GM12865 (cell line): ENCODE measurements at regions not wholly inside any gene's neighbourhood (a gene's known extent, or its start where the extent isn't known, plus 50 kb on each side); places are given as distances from the start of the nearest gene placed in this dataset.

Source experiments
- DNase-seq: peaks from one replicate; pipeline ENCODE4 v3.0.0; 2010; ENCODE audit warnings: low read depth
- H3K4me3 ChIP-seq: 2 replicates; pipeline ENCODE4 v1.5.1; 2011; ENCODE audit warnings: mild to moderate bottlenecking, low read depth, low read length, control low read depth
- TF ChIP-seq, protein P1 (sequence below): IDR thresholded peaks from 2 replicates; pipeline ENCODE4 v1.5.1; 2011; ENCODE audit warnings: low read length, control low read depth, low read depth, inconsistent platforms; ENCODE audit not compliant: insufficient read depth; ENCODE audit errors: missing control alignments

DNA sequence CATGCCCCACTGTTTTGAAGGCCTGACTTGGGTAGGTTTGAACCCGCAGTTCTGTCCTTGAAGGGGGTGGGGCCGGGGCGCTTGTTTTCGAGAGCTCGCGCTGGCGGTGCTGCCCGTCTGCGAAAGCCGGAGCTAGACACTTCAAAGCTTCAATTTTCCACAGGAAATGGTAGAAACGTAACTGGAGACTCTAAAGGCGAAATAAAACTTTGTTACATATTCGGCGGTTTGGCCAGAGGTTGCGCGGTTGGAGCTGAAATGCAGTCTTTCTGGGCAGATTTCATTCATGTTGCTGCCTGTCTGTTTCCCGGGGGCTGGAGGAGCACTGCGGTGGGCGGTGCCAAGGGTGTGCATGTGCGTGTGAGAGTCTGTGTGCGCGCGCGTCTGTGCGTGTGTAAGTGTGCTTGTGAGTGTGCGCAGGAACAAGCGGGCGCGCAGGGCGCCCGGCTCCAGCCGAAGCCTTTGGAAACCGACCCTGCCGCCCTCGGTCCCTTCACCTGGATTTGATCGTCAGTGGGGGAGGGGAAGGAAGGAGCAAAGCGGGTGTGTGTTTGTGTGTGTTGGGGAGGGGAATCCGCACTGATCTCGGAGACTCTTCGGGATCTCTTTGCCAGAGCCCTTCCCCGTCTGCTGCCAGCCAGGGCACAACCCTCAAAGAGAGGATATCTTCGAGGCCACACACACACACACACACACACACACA is 227.7 kb upstream of the CRY1 start:
- no peak overlapping the region for H3K4me3 ChIP-seq
- TF ChIP-seq, protein P1, sequence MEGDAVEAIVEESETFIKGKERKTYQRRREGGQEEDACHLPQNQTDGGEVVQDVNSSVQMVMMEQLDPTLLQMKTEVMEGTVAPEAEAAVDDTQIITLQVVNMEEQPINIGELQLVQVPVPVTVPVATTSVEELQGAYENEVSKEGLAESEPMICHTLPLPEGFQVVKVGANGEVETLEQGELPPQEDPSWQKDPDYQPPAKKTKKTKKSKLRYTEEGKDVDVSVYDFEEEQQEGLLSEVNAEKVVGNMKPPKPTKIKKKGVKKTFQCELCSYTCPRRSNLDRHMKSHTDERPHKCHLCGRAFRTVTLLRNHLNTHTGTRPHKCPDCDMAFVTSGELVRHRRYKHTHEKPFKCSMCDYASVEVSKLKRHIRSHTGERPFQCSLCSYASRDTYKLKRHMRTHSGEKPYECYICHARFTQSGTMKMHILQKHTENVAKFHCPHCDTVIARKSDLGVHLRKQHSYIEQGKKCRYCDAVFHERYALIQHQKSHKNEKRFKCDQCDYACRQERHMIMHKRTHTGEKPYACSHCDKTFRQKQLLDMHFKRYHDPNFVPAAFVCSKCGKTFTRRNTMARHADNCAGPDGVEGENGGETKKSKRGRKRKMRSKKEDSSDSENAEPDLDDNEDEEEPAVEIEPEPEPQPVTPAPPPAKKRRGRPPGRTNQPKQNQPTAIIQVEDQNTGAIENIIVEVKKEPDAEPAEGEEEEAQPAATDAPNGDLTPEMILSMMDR, result no peak
- DNase-seq, result no peak

DNA sequence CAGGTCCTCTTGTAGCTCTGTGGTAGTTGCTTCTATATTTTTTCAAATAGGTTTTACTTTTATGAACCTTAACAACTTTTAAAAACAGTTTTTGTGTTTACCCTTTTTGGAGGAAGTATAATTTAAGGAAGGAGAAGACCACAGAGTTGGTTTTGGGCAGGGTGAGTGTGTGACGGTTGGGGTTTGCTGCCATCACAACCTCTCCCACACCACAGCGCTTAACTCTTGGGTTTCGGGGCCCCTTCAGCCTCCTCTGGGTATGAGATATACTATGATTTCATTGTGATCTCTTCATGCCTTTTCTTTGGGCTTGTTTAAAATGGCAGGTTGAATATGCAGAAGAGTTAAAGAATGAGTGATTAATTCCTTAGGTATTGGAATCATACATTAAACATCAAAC is 228.7 kb upstream of the CRY1 start:
- TF ChIP-seq, protein P1, result no peak
- no peak for DNase-seq
- H3K4me3 ChIP-seq, result no peak overlapping the region

DNA sequence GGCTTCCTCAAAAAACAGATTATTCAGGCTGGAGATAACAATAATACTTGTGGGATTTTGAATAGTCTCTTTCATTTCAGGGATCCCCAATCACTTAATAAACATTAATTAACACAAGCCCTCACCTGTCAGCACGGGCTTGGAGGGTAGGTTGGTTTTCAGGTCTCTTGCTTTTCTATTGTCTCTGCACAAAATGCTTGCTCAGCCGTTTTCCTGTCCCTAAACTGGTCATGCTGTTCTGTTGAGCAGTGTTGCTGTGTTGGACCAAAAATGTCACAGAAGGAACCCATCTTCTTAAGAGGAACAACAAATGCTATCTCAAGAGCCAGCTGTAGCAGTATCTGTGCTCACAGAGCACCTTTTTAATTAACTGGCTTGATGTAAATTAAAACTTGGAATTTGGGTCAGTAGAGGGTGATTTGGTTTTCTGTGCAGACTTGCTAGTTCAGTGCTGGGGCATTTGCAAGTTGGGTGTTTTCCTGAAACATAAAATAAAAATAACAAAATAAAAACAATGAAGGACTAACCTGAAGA is 231.8 kb upstream of the CRY1 start:
- no peak for DNase-seq
- TF ChIP-seq, protein P1, result no peak
- H3K4me3 ChIP-seq, result no peak overlapping the region

DNA sequence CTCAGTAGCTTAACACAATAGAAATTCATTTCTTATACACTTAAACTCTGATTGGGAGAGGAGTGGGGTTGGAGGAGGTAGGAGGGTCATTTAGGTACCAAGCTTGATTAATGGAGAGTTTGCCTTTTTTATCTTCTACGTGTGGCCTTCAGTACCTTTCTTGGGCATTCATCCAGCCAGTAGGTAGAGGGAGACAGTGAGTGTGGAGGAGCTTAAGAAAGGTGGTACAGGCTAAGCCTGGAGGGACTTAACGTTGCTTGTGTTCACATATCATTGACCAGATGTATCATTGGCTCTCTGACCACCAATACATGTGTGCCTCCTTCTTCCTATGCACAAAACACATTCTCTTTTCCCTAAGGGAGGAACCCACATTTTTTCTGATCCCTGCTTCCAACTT is 232.9 kb upstream of the CRY1 start:
- no peak for DNase-seq
- TF ChIP-seq, protein P1, result no peak
- no peak overlapping the region for H3K4me3 ChIP-seq

DNA sequence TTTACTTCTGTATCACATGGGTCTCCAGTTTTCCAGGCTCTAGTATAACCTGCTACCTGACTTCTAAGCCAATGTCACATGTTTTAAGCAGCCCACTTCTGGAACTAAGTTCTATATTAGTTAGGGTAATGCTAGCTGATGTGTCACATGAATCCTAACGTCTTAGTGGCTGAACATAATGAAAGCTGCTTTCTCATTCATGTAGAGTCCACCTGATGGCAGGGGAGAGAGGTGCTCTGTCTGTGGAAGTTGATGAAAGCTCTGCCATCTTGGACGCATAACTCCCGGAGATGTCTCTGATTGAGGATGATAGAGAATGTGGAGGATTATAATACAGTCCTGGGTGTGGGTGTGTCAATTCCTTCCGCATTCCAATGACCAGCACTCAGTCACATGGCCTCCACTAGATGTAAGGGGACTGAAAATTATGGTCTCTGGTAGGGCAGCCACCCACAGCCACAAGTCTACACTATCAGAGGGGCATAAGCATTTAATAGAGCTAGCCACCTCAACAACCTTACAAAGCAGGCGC is 234.4 kb upstream of the CRY1 start:
- DNase-seq, result no peak
- TF ChIP-seq, protein P1, result no peak
- H3K4me3 ChIP-seq, result no peak overlapping the region

DNA sequence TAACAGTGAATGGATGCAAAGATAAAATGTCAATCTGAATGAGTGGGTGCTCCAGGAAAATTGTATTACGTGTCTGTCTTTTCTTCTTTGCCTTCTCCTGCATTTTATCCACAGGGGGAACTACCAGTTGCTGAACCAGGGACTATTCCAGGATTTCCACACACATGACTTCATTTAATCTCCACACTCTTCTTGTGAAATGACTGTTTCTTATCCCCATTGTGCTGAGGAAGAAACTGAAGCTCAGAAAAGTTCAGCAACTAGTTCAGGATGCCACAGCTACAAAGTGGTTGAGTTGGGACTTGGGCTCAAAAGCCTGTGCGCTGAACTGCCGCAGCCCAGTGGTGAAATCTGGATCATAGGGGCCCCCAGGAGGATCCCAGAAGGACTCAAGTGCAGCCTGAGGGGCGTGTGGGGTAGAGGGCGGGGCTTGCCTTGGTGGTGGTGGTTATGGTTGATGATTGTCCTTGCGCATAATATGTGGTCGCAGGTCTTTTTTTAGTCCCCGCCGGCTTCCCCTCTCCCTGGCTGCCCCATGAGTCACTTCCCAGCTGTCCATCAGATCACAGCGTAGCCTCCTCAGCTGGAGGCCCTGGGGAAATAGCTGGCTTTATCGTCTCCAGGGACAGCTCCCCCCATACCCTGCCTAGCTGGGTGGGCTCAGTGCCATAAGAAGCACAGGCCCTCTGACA is 235.2 kb upstream of the CRY1 start:
- TF ChIP-seq, protein P1, result no peak
- DNase-seq, result no peak
- H3K4me3 ChIP-seq, result no peak overlapping the region
